GM23338 (cell line): ENCODE measurements at regions not wholly inside any gene's neighbourhood (a gene's known extent, or its start where the extent isn't known, plus 50 kb on each side); places are given as distances from the start of the nearest gene placed in this dataset.
A peak's percentile ranks its signal among the peaks of the same experiment; 100 is the strongest.
"Not testable (repeated sequence)": the region's sequence is repeated elsewhere in the genome, so short reads cannot be mapped to it uniquely, and the experiment has no call there.

Experiments
- ATAC-seq: fragments of 200-7000 bp; cut with Tn5 transposase; 3 replicates; pipeline ENCODE4 v1.9.1; 2020
- DNase-seq: peaks from one replicate; pipeline ENCODE4 v3.0.0-alpha.2; 2015; ENCODE audit warnings: low spot score
- H2AFZ ChIP-seq: fragments of 200-600 bp; sonication (generic); 2 replicates; pipeline ENCODE4 v1.8.0; 2016; ENCODE audit warnings: antibody characterized with exemption, mild to moderate bottlenecking, moderate library complexity
- H3F3A ChIP-seq: fragments of 200-600 bp; sonication (generic); replicated peaks from 2 replicates; pipeline ENCODE4 v1.8.0; 2017; ENCODE audit warnings: antibody characterized with exemption, mixed run types, low read depth
- H3K27ac ChIP-seq: fragments of 200-600 bp; sonication (generic); 2 replicates; pipeline ENCODE4 v1.6.1; 2016; ENCODE audit warnings: low read depth
- H3K27me3 ChIP-seq: fragments of 200-600 bp; sonication (generic); 2 replicates; pipeline ENCODE4 v1.8.0; 2016; ENCODE audit warnings: mild to moderate bottlenecking, mixed run types, moderate library complexity; ENCODE audit not compliant: insufficient read depth
- H3K36me3 ChIP-seq: fragments of 200-600 bp; sonication (generic); 2 replicates; pipeline ENCODE4 v1.8.0; 2016; ENCODE audit warnings: mild to moderate bottlenecking; ENCODE audit not compliant: insufficient read depth
- H3K4me1 ChIP-seq: fragments of 200-600 bp; sonication (generic); 2 replicates; pipeline ENCODE4 v1.8.0; 2016; ENCODE audit warnings: mild to moderate bottlenecking, moderate library complexity; ENCODE audit not compliant: insufficient read depth
- H3K4me2 ChIP-seq: fragments of 200-600 bp; sonication (generic); 2 replicates; pipeline ENCODE4 v1.7.1; 2017; ENCODE audit warnings: mixed run types
- H3K4me3 ChIP-seq: fragments of 200-600 bp; sonication (generic); 2 replicates; pipeline ENCODE4 v1.6.1; 2016; ENCODE audit warnings: mixed run types
- H3K79me2 ChIP-seq: fragments of 200-600 bp; sonication (generic); replicated peaks from 2 replicates; pipeline ENCODE4 v1.8.0; 2017; ENCODE audit warnings: mild to moderate bottlenecking; ENCODE audit not compliant: insufficient read depth
- H3K9me2 ChIP-seq: fragments of 200-600 bp; sonication (generic); 2 replicates; pipeline ENCODE4 v1.8.0; 2017; ENCODE audit not compliant: insufficient read depth
- H4K20me1 ChIP-seq: fragments of 200-600 bp; sonication (generic); replicated peaks from 2 replicates; pipeline ENCODE4 v1.8.0; 2017; ENCODE audit warnings: mild to moderate bottlenecking; ENCODE audit not compliant: insufficient read depth
- H3K27ac Mint-ChIP-seq: 2 replicates; pipeline ENCODE4 v1.8.0; 2020; ENCODE audit warnings: inconsistent platforms, mild to moderate bottlenecking, moderate library complexity, mixed read lengths
- H3K27me3 Mint-ChIP-seq: 3 replicates; pipeline ENCODE4 v1.8.0; 2022; ENCODE audit warnings: low read depth, mild to moderate bottlenecking, moderate library complexity, mixed read lengths, inconsistent platforms; ENCODE audit not compliant: insufficient read depth, poor library complexity
- H3K36me3 Mint-ChIP-seq: 3 replicates; pipeline ENCODE4 v1.8.0; 2021; ENCODE audit warnings: low read depth, mild to moderate bottlenecking, inconsistent platforms, moderate library complexity, mixed read lengths
- H3K4me1 Mint-ChIP-seq: 3 replicates; pipeline ENCODE4 v1.8.0; 2020; ENCODE audit warnings: mild to moderate bottlenecking, inconsistent platforms, mixed read lengths
- H3K4me3 Mint-ChIP-seq: 3 replicates; pipeline ENCODE4 v1.8.0; 2021; ENCODE audit warnings: moderate library complexity, mild to moderate bottlenecking, inconsistent platforms, mixed read lengths
- H3K9me3 Mint-ChIP-seq: 3 replicates; pipeline ENCODE4 v1.8.0; 2020; ENCODE audit warnings: moderate library complexity, mild to moderate bottlenecking, inconsistent platforms, mixed read lengths
- ETS1 ChIP-seq: IDR thresholded peaks from 2 replicates; pipeline ENCODE4 v1.6.1; 2016; ENCODE audit warnings: antibody characterized with exemption
- POLR2AphosphoS5 ChIP-seq: IDR thresholded peaks from 2 replicates; pipeline ENCODE4 v1.6.1; 2016; ENCODE audit warnings: antibody characterized with exemption, low read depth

- peak overlapping the region; percentile 83 for H3K4me3 Mint-ChIP-seq
- H3K27me3 ChIP-seq, H3K27ac ChIP-seq, H3K4me1 ChIP-seq, H3K9me2 ChIP-seq, H4K20me1 ChIP-seq, H3K27ac Mint-ChIP-seq, H3K4me1 Mint-ChIP-seq, H3K79me2 ChIP-seq, H2AFZ ChIP-seq, H3F3A ChIP-seq, H3K9me3 Mint-ChIP-seq, H3K27me3 Mint-ChIP-seq, H3K36me3 Mint-ChIP-seq, H3K36me3 ChIP-seq: not testable (repeated sequence)
- Histone ChIP-seq H3K4me2 (peak overlapping the region; percentile 78; the same call in 1 of the 2 replicates), H3K4me3 (peak overlapping the region; percentile 48)
- ATAC-seq = peak; percentile 59
- peak; percentile 0 for DNase-seq
Observed at GRCh38 chr9:39463696-39464095, 108.2 kb downstream of the SPATA31A1 start.

GRCh38 chr9:39464122-39464777, 108.8 kb downstream of the SPATA31A1 start:
- not testable (repeated sequence) for H4K20me1 ChIP-seq, H2AFZ ChIP-seq, H3K4me1 ChIP-seq, H3K27ac Mint-ChIP-seq, H3K36me3 Mint-ChIP-seq, H3K9me2 ChIP-seq, H3K27me3 ChIP-seq, H3K4me1 Mint-ChIP-seq, H3K79me2 ChIP-seq, H3K27ac ChIP-seq, H3K36me3 ChIP-seq, H3K27me3 Mint-ChIP-seq, H3F3A ChIP-seq
- peak; percentile 51; the same call in 1 of the 2 replicates for TF ChIP-seq POLR2AphosphoS5
- peak; percentile 67 for TF ChIP-seq ETS1
- H3K4me3 ChIP-seq = peak overlapping the region; percentile 48
- peak overlapping the region; percentile 78 for H3K4me2 ChIP-seq
- DNase-seq (peak; percentile 84), ATAC-seq (peak; percentile 96)
- Mint-ChIP-seq H3K4me3 (peak overlapping the region; percentile 83), H3K9me3 (peaks cover 10% of the 10 kb centered on the region; the same call in 2 of the 3 replicates)

GRCh38 chr9:39474499-39474898, 119.0 kb downstream of the SPATA31A1 start:
- not testable (repeated sequence) for H3K79me2 ChIP-seq, H3K27me3 ChIP-seq

GRCh38 chr9:39483073-39483472, 127.6 kb downstream of the SPATA31A1 start:
- DNase-seq (peak; percentile 25), ATAC-seq (peak; percentile 72)
- not testable (repeated sequence) for H3K27ac Mint-ChIP-seq, H3K4me3 ChIP-seq, H3K4me1 ChIP-seq, H3K4me2 ChIP-seq, H3K4me1 Mint-ChIP-seq, H4K20me1 ChIP-seq, H3K36me3 ChIP-seq, H3K4me3 Mint-ChIP-seq, H3K27ac ChIP-seq, H3K9me3 Mint-ChIP-seq, H3F3A ChIP-seq, H3K27me3 Mint-ChIP-seq, H2AFZ ChIP-seq, H3K36me3 Mint-ChIP-seq, H3K9me2 ChIP-seq, H3K79me2 ChIP-seq, H3K27me3 ChIP-seq

More at GRCh38 chr9:39474499-39474898, 119.0 kb downstream of the SPATA31A1 start:
- H3K27me3 Mint-ChIP-seq, H3F3A ChIP-seq, H3K4me3 ChIP-seq, H3K27ac Mint-ChIP-seq, H2AFZ ChIP-seq, H3K9me2 ChIP-seq, H3K4me2 ChIP-seq, DNase-seq, H4K20me1 ChIP-seq, H3K4me3 Mint-ChIP-seq, H3K36me3 ChIP-seq, H3K27ac ChIP-seq, H3K9me3 Mint-ChIP-seq, ATAC-seq, H3K4me1 Mint-ChIP-seq, H3K36me3 Mint-ChIP-seq, H3K4me1 ChIP-seq: not testable (repeated sequence)

- H3K9me2 ChIP-seq, ATAC-seq: not testable (repeated sequence)
Observed at GRCh38 chr9:39483880-39484279, 128.4 kb downstream of the SPATA31A1 start.

GRCh38 chr9:39484292-39484691, 128.8 kb downstream of the SPATA31A1 start:
- not testable (repeated sequence) for H3K36me3 Mint-ChIP-seq, H3K9me3 Mint-ChIP-seq, H3K36me3 ChIP-seq, H4K20me1 ChIP-seq, DNase-seq, H3K27ac ChIP-seq, H3K9me2 ChIP-seq, H2AFZ ChIP-seq, H3K79me2 ChIP-seq, H3K4me2 ChIP-seq, H3K4me1 ChIP-seq, H3F3A ChIP-seq, H3K27ac Mint-ChIP-seq, ATAC-seq, H3K27me3 ChIP-seq, H3K4me3 ChIP-seq, H3K27me3 Mint-ChIP-seq, H3K4me3 Mint-ChIP-seq, H3K4me1 Mint-ChIP-seq

More at GRCh38 chr9:39483880-39484279, 128.4 kb downstream of the SPATA31A1 start:
- H3K36me3 ChIP-seq, H4K20me1 ChIP-seq, H3K4me3 Mint-ChIP-seq, H3K4me2 ChIP-seq, H2AFZ ChIP-seq, H3K4me3 ChIP-seq, H3K27me3 Mint-ChIP-seq, H3K9me3 Mint-ChIP-seq, H3K27ac ChIP-seq, H3K79me2 ChIP-seq, H3K27ac Mint-ChIP-seq, H3K27me3 ChIP-seq, DNase-seq, H3F3A ChIP-seq, H3K4me1 ChIP-seq, H3K36me3 Mint-ChIP-seq, H3K4me1 Mint-ChIP-seq: not testable (repeated sequence)
